Calu3 (cell line): ENCODE measurements at regions not wholly inside any gene's neighbourhood (a gene's known extent, or its start where the extent isn't known, plus 50 kb on each side); places are given as distances from the start of the nearest gene placed in this dataset.

Source experiments
- BruUV-seq: library from RNA; stranded (reverse); fragments of 400-500 nt; replicated peaks from 2 replicates; lab custom pipeline; 2021; lab: Mats Ljungman, UMichigan
- CTCF ChIA-PET: fragments of 300-600 bp; sonication (Branson Sonifier 250); formaldehyde crosslinking; loops from one replicate; lab custom pipeline; 2022; ENCODE audit warnings: antibody characterized with exemption; lab: Charles Lee
- DNase-seq: peaks from one replicate; pipeline ENCODE4 v3.0.0; 2022
- H3K27ac Mint-ChIP-seq: one replicate; pipeline ENCODE4 v1.8.0; 2022; ENCODE audit warnings: mixed read lengths; ENCODE audit not compliant: unreplicated experiment
- H3K27me3 Mint-ChIP-seq: one replicate; pipeline ENCODE4 v1.8.0; 2022; ENCODE audit warnings: mixed read lengths; ENCODE audit not compliant: unreplicated experiment
- H3K36me3 Mint-ChIP-seq: one replicate; pipeline ENCODE4 v1.8.0; 2022; ENCODE audit warnings: mild to moderate bottlenecking, moderate library complexity, mixed read lengths; ENCODE audit not compliant: insufficient read depth, unreplicated experiment
- H3K4me1 Mint-ChIP-seq: one replicate; pipeline ENCODE4 v1.8.0; 2022; ENCODE audit warnings: mild to moderate bottlenecking, low read depth, mixed read lengths; ENCODE audit not compliant: unreplicated experiment
- H3K4me3 Mint-ChIP-seq: one replicate; pipeline ENCODE4 v1.8.0; 2022; ENCODE audit warnings: mild to moderate bottlenecking, low read depth, moderate library complexity, mixed read lengths; ENCODE audit not compliant: unreplicated experiment
- H3K9me3 Mint-ChIP-seq: one replicate; pipeline ENCODE4 v1.8.0; 2022; ENCODE audit warnings: low read depth, mixed read lengths; ENCODE audit not compliant: unreplicated experiment
- intact Hi-C: fragments of 100-400 bp; cut with micrococcal nuclease; formaldehyde crosslinking; loops from one replicate; pipeline ENCODE4 v1.10.0; 2022; ENCODE audit not compliant: unreplicated experiment
- TF ChIP-seq, protein P1 (sequence below): fragments of 200-600 bp; IDR thresholded peaks from one replicate; pipeline ENCODE4 v1.8.0; 2022; ENCODE audit warnings: antibody characterized with exemption; ENCODE audit not compliant: unreplicated experiment

DNA sequence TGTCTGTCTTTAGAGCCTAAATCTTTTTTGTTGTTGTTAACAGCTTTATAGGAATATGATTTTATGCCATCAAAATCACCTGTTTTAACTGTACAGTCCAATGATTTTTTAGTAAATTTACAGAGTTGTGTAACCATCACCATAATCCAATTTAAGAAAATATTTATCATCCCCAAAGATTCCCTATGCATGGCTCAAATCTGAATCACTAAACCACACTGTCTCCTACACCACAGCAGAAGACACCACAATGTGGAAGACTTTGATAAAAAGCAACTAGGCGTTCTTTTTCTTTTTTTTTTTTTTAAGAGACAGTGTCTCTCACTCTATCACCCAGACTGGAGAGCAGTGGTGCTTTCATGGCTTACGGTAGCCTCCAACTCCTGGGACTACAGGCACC is 99.6 kb downstream of the TXNL1 start:
- Mint-ChIP-seq H3K36me3 (no peaks in the 10 kb centered on the region), H3K4me3 (no peak overlapping the region), H3K27ac (no peak overlapping the region), H3K9me3 (no peaks in the 10 kb centered on the region), H3K27me3 (peaks cover 50% of the 10 kb centered on the region), H3K4me1 (no peaks in the 10 kb centered on the region)
- BruUV-seq: no TSS peak
- TF ChIP-seq, protein P1, sequence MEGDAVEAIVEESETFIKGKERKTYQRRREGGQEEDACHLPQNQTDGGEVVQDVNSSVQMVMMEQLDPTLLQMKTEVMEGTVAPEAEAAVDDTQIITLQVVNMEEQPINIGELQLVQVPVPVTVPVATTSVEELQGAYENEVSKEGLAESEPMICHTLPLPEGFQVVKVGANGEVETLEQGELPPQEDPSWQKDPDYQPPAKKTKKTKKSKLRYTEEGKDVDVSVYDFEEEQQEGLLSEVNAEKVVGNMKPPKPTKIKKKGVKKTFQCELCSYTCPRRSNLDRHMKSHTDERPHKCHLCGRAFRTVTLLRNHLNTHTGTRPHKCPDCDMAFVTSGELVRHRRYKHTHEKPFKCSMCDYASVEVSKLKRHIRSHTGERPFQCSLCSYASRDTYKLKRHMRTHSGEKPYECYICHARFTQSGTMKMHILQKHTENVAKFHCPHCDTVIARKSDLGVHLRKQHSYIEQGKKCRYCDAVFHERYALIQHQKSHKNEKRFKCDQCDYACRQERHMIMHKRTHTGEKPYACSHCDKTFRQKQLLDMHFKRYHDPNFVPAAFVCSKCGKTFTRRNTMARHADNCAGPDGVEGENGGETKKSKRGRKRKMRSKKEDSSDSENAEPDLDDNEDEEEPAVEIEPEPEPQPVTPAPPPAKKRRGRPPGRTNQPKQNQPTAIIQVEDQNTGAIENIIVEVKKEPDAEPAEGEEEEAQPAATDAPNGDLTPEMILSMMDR: no peak
- intact Hi-C loops: no loop called here
- CTCF ChIA-PET: no interaction called here
- no peak for DNase-seq

DNA sequence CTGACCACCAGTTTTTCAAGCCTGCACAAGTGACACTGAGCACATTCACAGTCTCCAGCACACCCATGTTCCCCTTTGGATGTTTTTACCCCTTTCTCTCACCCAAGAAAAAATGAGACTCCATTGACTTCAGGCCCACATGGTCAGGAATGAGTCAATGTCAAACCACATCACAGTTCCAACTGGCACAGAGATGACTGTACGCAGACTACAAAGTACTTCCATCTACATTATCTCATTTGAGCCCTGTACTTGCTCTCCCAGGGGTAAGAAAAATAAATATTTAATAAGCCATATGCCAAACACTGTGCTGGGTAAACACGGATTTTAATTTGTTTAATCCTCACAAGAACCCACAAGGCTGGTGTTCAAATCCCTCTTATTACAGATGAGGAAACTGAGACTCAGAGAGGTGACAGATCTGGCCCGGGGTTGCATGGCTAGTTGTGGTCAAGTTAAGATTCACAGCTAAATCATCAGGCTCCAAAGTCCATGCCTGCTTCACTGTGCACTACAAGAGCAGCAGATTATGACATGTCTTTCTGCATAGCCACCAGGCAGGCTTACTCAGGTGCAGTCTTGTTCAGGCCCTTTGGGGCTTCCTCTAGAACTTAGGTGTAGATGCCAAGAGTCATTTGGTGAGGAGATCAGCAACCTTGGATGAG is 106.1 kb downstream of the TXNL1 start:
- no TSS peak for BruUV-seq
- TF ChIP-seq, protein P1: no peak
- Mint-ChIP-seq H3K4me1 (no peaks in the 10 kb centered on the region), H3K36me3 (no peaks in the 10 kb centered on the region), H3K9me3 (peaks cover 2% of the 10 kb centered on the region), H3K27ac (no peak overlapping the region), H3K27me3 (peaks cover 42% of the 10 kb centered on the region), H3K4me3 (no peak overlapping the region)
- CTCF ChIA-PET: no interaction called here
- intact Hi-C loops: no loop called here
- DNase-seq: no peak

DNA sequence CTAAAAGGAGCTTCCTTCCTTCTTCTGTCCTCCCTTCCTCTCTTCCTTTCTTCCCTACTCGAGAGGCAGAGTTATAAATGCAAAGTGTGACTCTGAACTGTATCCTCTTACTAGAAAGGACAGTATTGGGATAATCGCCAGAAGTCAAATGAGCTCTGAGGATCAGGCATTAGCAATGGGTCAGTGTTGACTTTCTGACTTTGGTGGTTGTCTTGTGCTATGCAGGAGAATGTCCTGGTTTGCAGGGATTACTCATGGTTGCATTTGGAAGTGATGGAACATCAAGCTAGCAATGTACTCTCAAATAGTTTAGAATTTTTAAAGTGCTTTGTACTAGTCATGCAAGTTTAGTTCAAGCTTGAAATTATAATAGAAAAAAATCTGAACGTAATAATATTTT is 115.6 kb downstream of the TXNL1 start:
- Mint-ChIP-seq H3K36me3 (no peaks in the 10 kb centered on the region), H3K4me1 (no peaks in the 10 kb centered on the region)

DNA sequence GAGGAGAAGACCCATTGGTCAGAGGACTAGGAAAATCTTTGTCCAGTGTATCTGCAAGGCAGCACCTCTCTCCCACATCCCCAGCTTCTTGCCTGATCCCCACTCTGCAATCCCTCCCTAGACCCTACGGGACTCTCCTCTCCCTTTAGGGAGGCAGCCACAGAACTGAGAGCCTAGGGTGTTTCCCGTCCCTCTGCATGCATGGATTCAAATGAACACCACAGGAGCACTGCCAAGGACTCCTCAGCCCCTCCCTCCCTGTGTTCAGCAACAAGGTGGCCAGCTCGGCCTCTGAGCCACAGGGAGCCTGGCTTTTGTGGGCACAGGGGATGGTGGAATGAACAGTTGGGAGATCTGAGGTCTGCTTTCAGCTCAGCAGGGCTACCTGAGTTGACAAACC is 117.1 kb downstream of the TXNL1 start:
- H3K27ac Mint-ChIP-seq: no peak overlapping the region
- peaks cover 74% of the 10 kb centered on the region for H3K27me3 Mint-ChIP-seq
- no peak for DNase-seq
- CTCF ChIA-PET: no interaction called here
- H3K4me3 Mint-ChIP-seq: no peak overlapping the region
- H3K9me3 Mint-ChIP-seq: no peaks in the 10 kb centered on the region
- intact Hi-C loops: no loop called here
- no TSS peak for BruUV-seq
- H3K4me1 Mint-ChIP-seq: no peaks in the 10 kb centered on the region
- TF ChIP-seq, protein P1: no peak
- no peaks in the 10 kb centered on the region for H3K36me3 Mint-ChIP-seq

More for the DNA sequence above, 115.6 kb downstream of the TXNL1 start:
- no peak overlapping the region for H3K4me3 Mint-ChIP-seq
- intact Hi-C loops: no loop called here
- no TSS peak for BruUV-seq
- no peaks in the 10 kb centered on the region for H3K9me3 Mint-ChIP-seq
- no peak overlapping the region for H3K27ac Mint-ChIP-seq
- TF ChIP-seq, protein P1: no peak
- CTCF ChIA-PET: no interaction called here
- DNase-seq: no peak
- H3K27me3 Mint-ChIP-seq: peaks cover 68% of the 10 kb centered on the region
